ENCODE measurements at regions not wholly inside any gene's neighbourhood (a gene's known extent, or its start where the extent isn't known, plus 50 kb on each side); places are given as distances from the start of the nearest gene placed in this dataset.

- TF ChIP-seq CTCF (conservative IDR thresholded peaks at IDR 0.05) (no peak), EZH2 (IDR thresholded peaks at IDR 0.05; ENCODE audit: low read depth) (no peak)
Measured at GRCh38 chr1:11380500-11380899, 98.5 kb upstream of the DISP3 start.

Data from PC-9 (cell line).